Activated CD8-positive, alpha-beta memory T cell treated with anti-CD3 and anti-CD28 coated beads, Interleukin-2, amount 50 U/mL, for 48 hours (primary cell): ENCODE measurements at regions not wholly inside any gene's neighbourhood (a gene's known extent, or its start where the extent isn't known, plus 50 kb on each side); places are given as distances from the start of the nearest gene placed in this dataset.
"Not testable (repeated sequence)": the region's sequence is repeated elsewhere in the genome, so short reads cannot be mapped to it uniquely, and the experiment has no call there.

Experiments used
- DNase-seq: peaks from one replicate; pipeline ENCODE4 v3.0.0-alpha.2; 2020

DNA sequence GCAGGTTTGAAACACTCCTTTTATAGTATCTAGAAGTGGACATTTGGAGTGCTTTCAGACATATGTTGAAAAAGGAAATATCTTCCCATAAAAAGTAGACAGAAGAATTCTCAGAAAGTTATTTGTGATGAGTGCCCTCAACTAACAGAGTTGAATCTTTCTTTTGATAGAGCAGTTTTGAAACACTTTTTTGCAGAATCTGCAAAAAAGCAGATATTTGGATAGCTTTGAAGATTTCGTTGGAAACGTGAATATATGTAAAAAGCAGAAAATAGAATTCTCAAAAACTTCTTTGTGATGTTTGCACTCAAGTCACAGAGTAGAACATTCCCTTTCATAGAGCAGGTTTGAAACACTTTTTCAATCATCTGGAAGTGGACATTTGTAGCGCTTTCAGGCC, 676.4 kb upstream of the ZNF337 start:
- DNase-seq: not testable (repeated sequence)

GRCh38 chr20:26354511-26354910, 657.9 kb upstream of the ZNF337 start:
- DNase-seq: no peak

GRCh38 chr20:26347396-26347795, 650.7 kb upstream of the ZNF337 start:
- no peak for DNase-seq

DNA sequence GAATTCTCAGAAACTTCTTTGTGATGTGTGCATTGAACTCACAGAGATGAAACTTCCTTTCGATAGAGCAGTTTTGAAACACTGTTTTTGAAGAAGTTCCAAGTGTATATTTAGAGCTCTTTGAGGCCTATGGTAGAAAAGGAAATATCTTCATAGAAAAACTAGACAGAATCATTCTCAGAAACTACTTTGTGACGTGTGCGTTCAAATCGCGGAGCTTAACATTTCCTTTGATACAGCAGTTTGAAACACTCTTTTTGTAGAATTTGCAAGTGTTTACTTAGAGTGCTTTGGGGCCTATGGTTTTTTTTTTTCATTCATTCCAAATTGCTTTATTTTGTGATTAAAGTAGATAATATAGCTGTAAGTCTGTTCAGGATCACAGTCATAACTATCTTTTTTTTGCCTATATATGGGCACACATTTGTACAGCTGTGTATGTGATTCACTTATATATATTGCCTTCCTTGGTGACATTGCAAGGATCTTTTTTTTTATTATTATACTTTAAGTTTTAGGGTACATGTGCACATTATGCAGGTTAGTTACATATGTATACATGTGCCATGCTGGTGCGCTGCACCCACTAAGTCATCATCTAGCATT, 643.9 kb upstream of the ZNF337 start:
- DNase-seq: not testable (repeated sequence)

DNA sequence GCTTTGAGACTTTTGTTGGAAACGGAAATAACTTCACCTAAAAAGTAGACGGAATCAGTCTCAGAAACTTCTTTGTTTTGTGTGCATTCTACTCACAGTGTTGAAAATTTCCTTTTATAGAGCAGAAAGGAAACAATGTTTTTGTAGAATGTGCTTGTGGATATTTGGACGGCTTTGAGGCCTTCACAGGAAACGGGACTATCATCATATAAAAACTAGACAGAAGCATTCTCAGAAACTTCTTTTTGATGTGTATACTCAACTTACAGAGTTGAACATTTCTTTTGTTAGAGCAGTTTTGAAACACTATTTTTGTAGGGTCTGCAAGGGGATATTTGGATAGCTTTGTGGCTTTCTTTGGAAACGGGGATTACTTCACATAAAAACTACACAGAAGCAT, 627.5 kb upstream of the ZNF337 start:
- no peak for DNase-seq

GRCh38 chr20:26315054-26315453, 618.4 kb upstream of the ZNF337 start:
- DNase-seq: no peak

DNA sequence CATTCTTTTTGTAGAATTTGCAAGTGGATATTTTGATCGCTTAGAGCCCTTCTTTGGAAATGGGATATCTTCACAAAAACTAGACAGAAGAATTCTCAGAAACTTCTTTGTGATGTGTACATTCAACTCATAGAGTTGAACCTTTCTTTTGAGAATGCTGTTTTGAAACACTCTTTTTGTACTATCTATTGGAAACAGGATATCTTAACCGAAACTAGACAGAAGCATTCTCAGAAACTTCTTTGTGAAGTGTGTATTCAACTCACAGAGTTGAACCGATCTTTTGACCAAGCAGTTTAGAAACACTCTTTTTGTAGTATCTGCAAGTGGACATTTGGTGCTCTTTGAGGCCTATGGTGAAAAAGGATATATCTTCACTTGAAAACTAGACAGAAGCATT, 613.1 kb upstream of the ZNF337 start:
- DNase-seq: not testable (repeated sequence)

DNA sequence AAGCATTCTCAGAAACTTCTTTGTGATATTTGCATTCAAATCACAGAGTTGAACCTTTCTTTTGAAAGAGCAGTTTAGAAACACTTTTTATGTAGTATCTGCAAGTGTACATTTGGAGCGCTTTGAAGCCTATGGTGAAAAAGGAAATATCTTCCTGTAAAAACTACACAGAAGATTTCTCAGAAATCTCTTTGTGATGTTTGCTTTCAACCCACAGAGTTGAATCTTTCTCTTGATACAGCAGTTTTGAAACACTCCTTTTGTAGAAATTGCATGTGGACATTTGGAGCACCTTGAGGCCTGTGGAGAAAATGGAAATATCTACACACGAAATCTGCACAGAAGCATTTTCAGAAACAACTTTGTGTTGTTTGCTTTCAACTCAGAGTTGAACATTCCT, 612.3 kb upstream of the ZNF337 start:
- DNase-seq: no peak

- DNase-seq: no peak
Observed at GRCh38 chr20:26295006-26295405, 598.4 kb upstream of the ZNF337 start.

DNA sequence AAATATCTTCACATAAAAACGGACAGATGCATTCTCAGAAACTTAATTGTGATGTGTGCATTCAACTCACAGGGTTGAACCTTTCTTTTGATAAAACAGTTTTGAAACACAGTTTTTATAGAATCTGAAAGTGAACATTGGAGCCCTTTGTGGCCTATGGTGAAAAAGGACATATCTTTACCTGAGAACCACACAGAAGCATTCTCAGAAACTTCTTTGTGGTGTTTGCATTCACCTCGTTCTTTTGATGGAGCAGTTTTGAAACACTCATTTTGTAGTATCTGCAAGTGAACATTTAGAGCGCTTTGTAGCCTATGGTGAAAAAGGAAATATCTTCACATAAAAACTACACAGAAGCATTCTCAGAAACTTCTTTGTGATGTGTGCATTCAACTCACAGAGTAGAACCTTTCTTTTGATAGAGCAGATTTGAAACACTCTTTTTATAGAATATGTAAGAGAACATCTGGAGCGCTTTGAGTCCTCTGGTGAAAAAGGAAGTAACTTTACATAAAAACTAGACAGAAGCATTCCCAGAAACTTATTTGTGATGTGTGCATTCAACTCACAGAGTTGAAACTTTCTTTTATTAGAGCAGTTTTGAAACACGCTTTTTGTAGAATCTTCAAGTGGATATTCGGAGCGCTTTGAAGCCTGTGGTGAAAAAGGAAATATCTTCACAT, 591.9 kb upstream of the ZNF337 start:
- not testable (repeated sequence) for DNase-seq

DNA sequence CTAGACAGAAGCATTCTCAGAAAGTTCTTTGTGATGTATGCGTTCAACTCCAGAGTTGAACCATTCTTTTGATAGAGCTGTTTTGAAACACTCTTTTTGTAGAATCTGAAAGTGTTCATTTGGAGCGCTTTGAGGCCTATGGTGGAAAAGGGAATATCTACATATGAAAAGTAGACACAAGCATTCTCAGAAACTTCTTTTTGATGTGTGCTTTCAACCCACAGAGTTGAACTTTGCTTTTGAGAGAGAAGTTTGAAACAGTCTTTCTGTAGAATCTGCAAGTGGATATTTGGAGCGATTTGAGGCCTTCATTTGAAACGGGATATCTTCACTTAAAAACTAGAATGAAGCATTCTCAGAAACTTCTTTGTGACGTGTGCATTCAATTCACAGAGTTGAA, 582.6 kb upstream of the ZNF337 start:
- no peak for DNase-seq

GRCh38 chr20:26277339-26277738, 580.7 kb upstream of the ZNF337 start:
- no peak for DNase-seq

- no peak for DNase-seq
Observed at GRCh38 chr20:26276554-26277210, 580.0 kb upstream of the ZNF337 start.

- DNase-seq: not testable (repeated sequence)
Observed at GRCh38 chr20:26268762-26269161, 572.1 kb upstream of the ZNF337 start.

GRCh38 chr20:26260925-26261324, 564.3 kb upstream of the ZNF337 start:
- not testable (repeated sequence) for DNase-seq

GRCh38 chr20:26252311-26252975, 555.8 kb upstream of the ZNF337 start:
- not testable (repeated sequence) for DNase-seq

GRCh38 chr20:26251376-26251775, 554.7 kb upstream of the ZNF337 start:
- DNase-seq: not testable (repeated sequence)

GRCh38 chr20:26250249-26251114, 553.8 kb upstream of the ZNF337 start:
- not testable (repeated sequence) for DNase-seq

- no peak for DNase-seq
Observed at GRCh38 chr20:26243731-26244130, 547.1 kb upstream of the ZNF337 start.

DNA sequence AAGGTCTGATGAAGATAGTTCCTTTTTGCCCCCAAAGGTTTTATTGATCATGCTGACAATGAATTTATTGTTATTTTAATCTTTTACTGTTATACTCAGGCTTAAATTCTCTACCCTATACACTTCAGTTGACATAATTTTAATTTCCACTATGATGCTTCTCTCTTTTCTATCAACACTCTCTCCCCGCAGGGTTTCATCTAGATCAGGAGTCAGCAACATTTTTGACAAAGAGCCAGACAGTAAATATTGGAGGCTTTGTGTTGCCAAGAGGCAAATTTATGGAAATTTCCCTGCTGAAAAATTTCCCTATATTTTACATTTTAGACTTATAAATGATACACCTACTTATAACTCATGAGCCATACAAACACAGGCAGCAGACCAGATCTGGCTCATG, 524.0 kb upstream of the ZNF337 start:
- DNase-seq: not testable (repeated sequence)

- DNase-seq: not testable (repeated sequence)
Observed at GRCh38 chr20:26219546-26219945, 522.9 kb upstream of the ZNF337 start.

- DNase-seq: no peak
Observed at GRCh38 chr20:26218301-26218700, 521.6 kb upstream of the ZNF337 start.

DNA sequence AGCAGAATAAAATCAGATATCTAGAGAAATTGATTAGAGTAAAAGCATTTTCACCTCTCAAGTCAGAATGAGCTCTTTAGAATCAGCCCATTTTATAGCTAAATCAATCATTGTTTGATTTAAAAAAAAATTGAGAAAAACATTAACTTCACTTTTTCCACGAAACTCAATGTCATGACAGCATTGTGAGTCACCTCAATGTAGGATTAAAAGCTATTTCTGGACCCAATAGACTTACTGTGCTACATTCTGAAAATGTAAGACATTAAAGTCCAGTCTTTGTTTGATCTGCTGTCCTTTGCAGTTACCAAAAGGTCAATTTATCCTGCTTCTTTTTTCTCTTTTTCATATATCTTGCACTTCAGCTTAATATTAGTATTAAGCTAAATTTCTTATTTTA, 519.4 kb upstream of the ZNF337 start:
- DNase-seq: no peak
